SK-N-MC (cell line): ENCODE measurements at regions not wholly inside any gene's neighbourhood (a gene's known extent, or its start where the extent isn't known, plus 50 kb on each side); places are given as distances from the start of the nearest gene placed in this dataset.

ENCODE experiments used
- EZH2 ChIP-seq: fragments of 200-600 bp; sonication (generic); IDR thresholded peaks from one replicate; pipeline ENCODE4 v1.6.1; 2017; ENCODE audit warnings: antibody characterized with exemption
- FOXP2 ChIP-seq: optimal IDR thresholded peaks from 2 replicates; pipeline ENCODE3; 2011; ENCODE audit warnings: mild to moderate bottlenecking, moderate library complexity; ENCODE audit not compliant: insufficient read depth; ENCODE audit errors: extremely low read length, control extremely low read depth
- POLR2AphosphoS5 ChIP-seq: IDR thresholded peaks from 2 replicates; pipeline ENCODE4 v1.6.1; 2012; ENCODE audit warnings: mild to moderate bottlenecking, low read depth, low read length, borderline replicate concordance

- TF ChIP-seq POLR2AphosphoS5 (no peak), EZH2 (no peak), FOXP2 (no peak)
Observed at GRCh38 chr3:73213896-73214295, 152.4 kb downstream of the EBLN2 start.
